ENCODE measurements at regions not wholly inside any gene's neighbourhood (a gene's known extent, or its start where the extent isn't known, plus 50 kb on each side); places are given as distances from the start of the nearest gene placed in this dataset.

GRCh38 chr9:135289081-135289491 is 190.5 kb upstream of the PPP1R26 start:
- no peak for DNase-seq

DNA sequence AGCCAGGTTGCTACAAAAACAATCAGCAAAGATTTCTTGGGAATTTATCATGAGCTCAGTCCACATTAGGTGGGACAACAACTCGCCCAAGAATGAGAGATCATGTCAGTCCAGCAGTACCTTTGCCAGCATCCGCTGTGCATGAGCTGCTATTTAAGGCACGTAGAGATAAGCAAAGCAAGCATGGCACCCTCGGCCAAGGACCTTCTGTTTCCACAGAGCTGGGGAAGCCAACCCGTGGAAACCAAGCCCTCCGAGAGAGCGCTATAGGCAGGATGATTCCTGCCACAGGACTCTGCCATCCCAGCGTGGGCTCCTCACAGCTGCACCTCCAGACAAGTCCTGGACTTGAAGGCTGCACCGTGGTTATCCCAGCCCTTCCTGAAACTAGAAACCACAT is 189.5 kb upstream of the PPP1R26 start:
- DNase-seq = no peak

DNA sequence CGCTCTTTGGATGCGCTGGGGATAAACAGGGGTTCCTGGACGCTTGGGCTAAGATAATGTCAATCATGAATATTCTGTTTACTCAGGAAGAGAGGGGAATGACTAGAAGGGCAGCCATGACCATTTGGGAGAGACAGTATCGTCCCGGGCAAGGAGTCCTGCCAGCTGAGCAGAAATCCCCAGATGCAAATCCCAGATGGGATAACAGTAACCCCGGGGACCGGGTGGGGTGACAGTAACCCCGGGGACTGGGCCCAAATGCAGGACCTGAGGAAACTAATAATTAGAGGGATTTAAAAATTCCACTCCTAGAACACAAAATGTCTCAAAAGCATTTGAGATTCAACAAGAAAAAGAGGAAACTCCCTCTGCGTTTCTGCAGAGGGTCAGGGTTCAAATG is 189.0 kb upstream of the PPP1R26 start:
- no peak for DNase-seq

DNA sequence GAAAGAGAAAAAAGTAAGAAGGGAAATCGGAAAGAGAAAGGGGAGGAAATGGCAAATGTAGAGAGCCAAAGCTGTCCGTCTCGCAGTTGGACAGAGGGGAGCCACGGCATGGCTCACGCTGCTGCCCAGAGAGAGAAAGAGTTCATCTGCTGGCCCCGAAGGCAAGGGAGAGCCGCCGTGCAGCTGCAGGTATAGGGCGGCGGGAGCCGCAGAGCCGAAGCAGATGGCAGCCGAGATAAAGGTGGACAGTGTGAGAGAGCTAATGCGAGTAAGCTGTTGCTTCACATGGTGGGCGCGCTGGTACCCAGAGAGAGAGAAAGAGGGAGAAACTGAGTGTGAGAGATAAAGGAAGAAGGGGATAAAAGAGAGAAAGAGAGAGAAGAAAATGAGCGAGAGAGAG is 188.4 kb upstream of the PPP1R26 start:
- no peak for DNase-seq

GRCh38 chr9:135294836-135295235 is 184.7 kb upstream of the PPP1R26 start:
- no peak for DNase-seq

GRCh38 chr9:135295551-135296300 is 183.9 kb upstream of the PPP1R26 start:
- no peak for DNase-seq

DNA sequence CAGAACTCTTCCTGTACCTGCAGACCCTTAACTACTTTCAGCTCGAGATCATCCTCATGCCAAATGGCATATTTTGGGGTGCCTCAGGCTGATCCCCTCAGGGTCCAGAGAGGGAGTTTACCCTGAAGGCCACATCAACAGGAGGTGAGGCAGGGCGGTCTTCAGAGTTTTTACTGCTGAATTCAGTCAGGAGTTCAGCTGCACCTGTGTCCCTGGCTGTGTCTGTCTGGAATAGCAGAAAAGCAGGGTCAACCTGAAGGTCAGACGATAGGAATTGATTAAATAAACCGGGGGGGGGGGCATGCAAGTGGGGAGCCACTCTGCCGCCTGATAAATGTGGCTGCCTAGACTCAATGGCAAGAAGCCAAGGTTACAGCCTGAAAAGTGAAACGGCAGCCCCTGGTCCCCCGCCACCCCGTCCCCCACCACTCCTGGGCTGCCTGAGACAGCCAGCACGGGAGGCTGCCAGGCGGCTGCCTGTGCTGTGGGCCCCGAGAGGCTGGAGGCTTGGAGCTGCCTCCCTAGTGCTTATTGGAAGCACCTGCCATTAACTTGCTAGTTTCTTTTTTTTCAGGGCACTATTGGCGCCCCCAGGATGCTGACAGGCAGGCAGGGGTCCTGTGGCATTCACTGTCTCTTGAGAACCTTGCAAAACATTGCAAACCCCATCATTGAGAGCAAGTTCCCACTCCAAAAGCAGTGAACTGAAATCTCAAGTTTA is 182.7 kb upstream of the PPP1R26 start:
- DNase-seq = no peak

GRCh38 chr9:135297456-135298075 is 182.0 kb upstream of the PPP1R26 start:
- no peak for DNase-seq

DNA sequence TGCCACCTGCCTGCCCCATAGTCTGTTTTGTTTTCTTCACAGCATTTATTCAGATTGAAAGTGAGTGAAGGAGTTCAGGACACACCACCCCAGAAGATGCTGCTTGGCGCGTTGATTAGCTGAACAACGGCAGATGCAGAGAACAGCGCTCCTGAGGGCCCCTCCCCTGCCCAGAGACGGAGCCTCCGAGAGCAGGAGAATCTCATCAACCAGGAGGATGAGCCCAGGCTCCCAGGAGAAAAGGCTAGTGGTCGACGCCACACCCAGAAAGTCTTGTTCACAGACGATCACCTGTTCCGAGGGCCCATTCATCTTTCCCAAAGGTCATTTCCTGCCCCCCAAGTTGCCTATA is 180.4 kb upstream of the PPP1R26 start:
- DNase-seq = no peak

DNA sequence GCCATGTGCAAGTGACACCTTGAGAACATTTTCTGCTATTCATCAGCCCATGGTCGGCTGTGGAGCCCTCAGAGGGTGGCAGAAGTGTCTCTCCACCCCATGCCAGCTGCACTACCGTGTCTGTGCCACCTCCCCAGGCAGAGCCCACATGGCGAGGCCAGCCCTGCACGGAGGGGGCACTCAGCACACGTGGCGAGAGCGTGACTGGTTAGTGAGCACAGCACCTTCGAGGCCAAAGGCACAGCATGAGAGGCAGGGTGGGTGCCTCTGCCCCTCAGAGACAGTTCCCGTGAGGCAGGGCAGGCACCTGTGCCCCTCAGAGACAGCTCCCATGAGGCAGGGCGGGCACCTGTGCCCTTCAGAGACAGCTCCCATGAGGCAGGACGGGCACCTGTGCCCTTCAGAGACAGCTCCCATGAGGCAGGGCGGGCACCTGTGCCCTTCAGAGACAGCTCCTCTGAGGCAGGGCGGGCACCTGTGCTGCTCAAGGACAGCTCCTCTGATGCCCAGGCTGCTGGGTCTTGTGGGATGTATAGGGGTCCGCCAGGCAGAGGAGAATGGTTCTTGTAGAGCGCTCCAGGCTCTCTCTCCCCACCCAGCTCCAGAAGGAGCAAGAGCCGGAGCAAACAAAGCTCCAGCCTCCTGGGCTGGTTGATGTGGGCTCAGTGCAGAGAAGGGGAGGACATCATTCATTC is 179.8 kb upstream of the PPP1R26 start:
- DNase-seq = no peak

- DNase-seq = no peak
Observed at GRCh38 chr9:135300346-135301141, 179.0 kb upstream of the PPP1R26 start.

DNA sequence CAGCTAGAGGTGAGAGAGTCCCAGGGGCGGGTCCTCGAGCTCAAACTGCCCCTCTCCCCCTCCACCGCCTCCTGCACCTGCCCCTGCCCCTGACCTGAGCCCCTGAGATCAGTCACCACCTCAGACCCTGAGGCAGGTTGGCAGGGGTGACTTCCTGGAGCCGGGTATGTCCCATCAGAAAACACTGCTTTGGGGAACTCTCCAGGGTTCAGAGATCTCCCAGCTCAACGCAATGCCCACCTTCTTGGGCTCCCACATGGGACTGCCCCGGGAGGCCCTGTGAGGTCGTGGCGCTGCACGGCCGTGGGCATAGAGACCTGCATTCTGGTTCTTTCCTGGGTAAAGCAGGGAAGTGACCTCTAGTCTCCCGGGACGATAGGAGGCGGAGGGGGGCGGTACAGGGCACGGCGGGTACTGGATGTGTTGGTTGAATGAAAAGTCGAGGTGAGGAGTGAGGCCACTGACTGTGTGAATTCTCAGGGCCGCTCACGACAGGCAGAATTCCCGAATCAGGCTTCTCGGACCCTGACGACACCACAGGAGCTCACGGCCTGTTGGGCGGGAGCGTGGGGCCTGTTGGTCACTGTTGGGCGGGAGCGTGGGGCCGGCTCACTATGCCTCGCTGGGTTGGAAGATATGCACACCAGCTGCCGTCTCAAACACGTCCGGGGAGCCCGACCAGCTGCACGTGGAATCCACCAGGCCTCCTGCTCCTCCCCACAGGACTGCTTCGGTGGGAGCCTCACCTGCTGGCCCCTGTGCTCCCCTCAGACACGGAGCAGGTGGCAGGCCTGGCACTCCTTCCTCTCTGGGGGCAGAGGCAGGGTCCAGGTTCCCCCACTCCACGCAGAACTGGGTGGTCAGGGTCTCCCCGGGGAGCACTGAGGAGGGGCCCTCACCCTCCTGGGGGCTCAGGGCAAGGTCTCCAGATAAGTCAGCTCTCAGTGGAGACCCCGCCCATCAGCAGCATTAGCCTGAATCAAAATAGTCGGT is 178.0 kb upstream of the PPP1R26 start:
- no peak for DNase-seq

DNA sequence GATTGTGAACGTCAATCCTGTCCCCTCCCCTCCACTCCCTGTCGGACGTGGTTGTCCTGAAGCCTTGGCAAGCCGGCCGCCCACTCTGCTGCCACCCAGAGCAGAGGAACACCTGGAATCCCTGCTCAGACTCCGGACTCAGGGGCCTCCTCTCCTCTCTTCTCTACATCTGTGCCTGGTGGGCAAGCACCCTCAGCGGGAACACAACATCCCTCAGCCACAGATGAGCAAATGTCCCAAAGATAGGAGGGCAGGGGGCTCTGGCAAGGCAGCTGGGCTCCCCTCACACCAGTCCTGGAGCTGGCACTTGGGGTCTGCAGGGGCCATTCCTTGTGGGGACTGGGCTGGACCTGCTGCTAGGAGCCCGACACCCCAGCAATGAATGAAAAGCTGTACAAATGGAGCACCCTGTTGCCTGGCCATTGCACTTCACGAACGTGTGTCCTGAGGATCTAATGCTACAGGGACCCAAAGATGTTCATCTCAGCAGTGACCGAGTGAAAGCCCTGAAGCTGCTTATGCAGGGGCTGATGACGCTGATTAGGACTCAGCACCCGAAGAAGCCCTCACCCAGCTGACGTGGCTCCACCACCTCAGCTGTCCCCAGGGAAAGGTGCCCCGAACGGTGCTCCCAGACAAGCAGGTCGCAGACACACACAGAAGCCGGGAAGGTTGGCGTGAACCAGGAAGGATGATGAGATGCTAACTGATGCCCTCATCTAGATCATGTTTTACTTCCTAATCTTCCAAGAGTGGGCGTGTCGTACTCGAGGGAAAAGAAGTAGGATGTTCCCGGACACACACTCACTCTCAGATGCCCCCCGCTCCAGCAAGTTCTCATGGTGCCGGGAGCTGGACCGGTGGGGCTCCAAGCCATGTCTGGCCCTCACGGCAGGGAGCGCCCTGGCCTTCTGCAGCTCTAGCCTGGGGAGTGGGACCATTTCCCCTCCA is 177.0 kb upstream of the PPP1R26 start:
- no peak for DNase-seq

DNA sequence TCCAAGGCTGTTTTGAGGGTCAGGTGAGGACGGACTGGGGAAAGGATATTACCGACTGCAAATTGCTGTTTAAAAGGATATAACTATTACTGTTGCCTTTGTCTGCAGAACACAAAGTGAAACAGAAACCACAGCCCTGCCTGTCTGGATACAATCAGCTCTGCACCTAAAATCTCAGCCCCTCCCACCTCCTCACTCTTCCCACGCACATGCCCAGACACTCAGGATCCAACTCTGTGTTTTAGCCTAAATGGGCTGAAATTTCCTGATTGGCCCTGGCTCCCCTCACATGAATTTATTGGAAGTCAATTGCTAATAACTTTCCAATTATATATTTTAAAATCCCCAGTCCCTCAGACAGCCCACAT is 176.3 kb upstream of the PPP1R26 start:
- DNase-seq = peak in 1 of 58 donors; percentile 17

- DNase-seq = no peak
Observed at GRCh38 chr9:135303865-135304499, 175.6 kb upstream of the PPP1R26 start.

- no peak for DNase-seq
Observed at GRCh38 chr9:135304886-135305285, 174.7 kb upstream of the PPP1R26 start.

DNA sequence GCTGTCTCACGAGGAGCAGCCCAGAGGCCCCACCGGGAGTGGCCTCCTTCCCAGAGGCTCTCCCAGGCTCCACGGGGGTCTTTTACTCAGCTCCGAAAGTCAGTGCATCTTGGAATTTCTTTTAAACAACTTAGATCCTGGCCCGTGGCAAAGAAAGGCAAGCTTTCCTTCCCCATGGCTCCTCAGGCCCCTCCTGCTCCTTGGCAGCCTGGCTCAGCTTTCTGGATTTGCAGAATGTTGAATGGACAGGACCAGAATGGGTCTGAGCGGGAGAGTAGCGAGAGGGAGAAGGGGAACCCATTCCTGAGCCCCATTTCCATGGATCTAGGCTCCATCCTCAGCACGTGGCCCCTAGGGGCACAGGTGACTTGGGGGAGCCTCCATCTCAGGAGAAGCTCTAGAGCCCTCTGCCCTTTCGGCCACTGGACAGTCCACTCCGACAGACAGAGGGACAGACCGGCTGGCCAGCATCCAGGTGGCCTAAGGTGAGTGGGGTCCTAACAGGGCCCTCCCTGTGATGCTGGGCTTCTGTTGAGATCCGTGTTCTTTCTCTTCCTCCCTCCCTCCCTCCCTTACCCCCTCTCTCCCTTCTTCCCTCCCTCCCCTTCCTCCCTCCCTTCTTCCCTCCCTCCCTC is 173.9 kb upstream of the PPP1R26 start:
- DNase-seq = no peak

DNA sequence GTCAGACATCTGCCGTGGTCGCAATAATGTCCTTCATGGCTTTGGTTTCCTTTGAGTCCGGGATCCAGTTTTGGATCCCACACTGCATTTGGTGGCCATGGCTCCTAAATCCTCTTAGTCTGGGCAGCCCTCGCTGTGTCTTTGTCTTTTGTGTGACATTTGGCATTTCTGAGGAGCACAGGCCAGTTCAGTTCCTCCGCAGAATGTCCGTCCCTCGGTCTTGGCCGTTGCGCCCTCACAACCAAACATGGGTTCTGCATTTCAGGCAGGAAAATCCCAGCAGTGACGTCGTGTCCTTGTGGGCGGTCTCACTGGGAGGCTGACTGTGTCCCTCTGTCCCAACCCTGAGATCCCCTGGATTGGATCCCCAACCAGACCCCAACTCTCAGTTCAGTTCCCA is 172.9 kb upstream of the PPP1R26 start:
- DNase-seq = no peak
